ENCODE measurements at regions not wholly inside any gene's neighbourhood (a gene's known extent, or its start where the extent isn't known, plus 50 kb on each side); places are given as distances from the start of the nearest gene placed in this dataset.
A peak's percentile ranks its signal among the peaks of the same experiment; 100 is the strongest.

DNA sequence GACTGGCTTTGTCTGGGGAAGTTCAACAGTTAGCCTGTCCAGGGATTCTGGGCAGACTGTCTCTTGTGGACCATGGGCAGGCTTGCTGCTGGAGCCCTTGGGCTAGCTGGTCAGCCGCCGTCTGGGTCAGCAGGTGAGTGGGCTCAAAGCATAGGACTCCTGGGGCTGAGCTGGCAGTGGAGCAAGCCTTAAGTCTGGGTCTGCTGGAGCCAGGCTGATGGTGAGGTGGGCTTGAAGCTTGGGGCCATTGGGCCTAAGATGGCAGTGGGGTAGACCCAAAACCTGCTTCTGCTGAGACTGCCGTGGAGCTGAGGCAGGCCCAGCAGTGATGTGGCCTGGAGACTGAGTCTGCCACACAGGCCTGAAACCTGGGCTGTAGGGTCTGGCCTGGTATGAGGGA is 645.1 kb downstream of the RAPGEF2 start:
- no peaks in the 10 kb centered on the region for H3K36me3 Mint-ChIP-seq (ENCODE audit: insufficient read depth, unreplicated experiment)
- intact Hi-C loops (cut with micrococcal nuclease): no loop called here
- H3K9me3 Mint-ChIP-seq (ENCODE audit: unreplicated experiment): peaks cover 7% of the 10 kb centered on the region
- no TSS peak for BruUV-seq (replicated peaks)
- ChIA-PET CTCF (interaction anchor here (0.6 to 0.8 kb wide), 3 partner anchors 16 to 730 kb away, joined by 3 to 4 read pairs (median 3); no protein-coding TSS in a partner anchor), POLR2A (no interaction called here)
- H3K4me1 Mint-ChIP-seq (ENCODE audit: insufficient read depth, unreplicated experiment): no peaks in the 10 kb centered on the region
- no peak overlapping the region for H3K4me3 Mint-ChIP-seq (ENCODE audit: unreplicated experiment)
- no peak for DNase-seq (ENCODE audit: unreplicated experiment)
- TF ChIP-seq, protein P1, sequence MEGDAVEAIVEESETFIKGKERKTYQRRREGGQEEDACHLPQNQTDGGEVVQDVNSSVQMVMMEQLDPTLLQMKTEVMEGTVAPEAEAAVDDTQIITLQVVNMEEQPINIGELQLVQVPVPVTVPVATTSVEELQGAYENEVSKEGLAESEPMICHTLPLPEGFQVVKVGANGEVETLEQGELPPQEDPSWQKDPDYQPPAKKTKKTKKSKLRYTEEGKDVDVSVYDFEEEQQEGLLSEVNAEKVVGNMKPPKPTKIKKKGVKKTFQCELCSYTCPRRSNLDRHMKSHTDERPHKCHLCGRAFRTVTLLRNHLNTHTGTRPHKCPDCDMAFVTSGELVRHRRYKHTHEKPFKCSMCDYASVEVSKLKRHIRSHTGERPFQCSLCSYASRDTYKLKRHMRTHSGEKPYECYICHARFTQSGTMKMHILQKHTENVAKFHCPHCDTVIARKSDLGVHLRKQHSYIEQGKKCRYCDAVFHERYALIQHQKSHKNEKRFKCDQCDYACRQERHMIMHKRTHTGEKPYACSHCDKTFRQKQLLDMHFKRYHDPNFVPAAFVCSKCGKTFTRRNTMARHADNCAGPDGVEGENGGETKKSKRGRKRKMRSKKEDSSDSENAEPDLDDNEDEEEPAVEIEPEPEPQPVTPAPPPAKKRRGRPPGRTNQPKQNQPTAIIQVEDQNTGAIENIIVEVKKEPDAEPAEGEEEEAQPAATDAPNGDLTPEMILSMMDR (IDR thresholded peaks at IDR 0.05; ENCODE audit: unreplicated experiment): no peak
- peak overlapping the region; percentile 27 for H3K27ac Mint-ChIP-seq (ENCODE audit: low read depth, unreplicated experiment)
- H3K27me3 Mint-ChIP-seq (ENCODE audit: insufficient read depth, unreplicated experiment): no peaks in the 10 kb centered on the region

DNA sequence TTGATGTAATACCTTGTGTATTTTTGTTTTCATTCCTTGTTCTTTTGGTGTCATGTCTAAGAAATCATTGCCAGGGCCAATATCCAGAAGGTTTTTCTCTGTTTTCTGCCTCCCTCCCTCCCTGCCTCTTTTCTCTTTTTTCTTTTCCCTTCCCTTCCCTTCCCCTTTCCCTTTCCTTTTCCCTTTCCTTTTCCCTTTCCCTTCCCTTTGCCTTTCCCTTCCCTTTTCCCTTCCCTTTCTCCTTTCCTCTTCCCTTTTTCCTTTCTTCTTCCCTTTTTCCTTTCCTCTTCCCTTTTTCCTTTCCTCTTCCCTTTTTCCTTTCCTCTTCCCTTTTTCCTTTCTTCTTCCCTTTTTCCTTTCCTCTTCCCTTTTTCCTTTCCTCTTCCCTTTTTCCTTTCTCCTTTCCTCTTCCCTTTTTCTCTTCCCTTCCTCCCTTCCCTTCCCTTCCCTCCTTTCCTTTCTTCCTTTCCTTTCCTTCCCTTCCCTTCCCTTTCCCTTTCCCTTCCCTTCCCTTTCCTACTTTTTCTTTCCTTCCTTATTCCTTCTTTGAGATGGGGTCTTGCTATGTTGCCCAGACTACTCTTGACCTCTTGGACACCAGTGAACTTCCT is 646.1 kb downstream of the RAPGEF2 start:
- Mint-ChIP-seq H3K4me3 (ENCODE audit: unreplicated experiment) (no peak overlapping the region), H3K9me3 (ENCODE audit: unreplicated experiment) (peaks cover 15% of the 10 kb centered on the region), H3K27ac (ENCODE audit: low read depth, unreplicated experiment) (no peak overlapping the region), H3K27me3 (ENCODE audit: insufficient read depth, unreplicated experiment) (no peaks in the 10 kb centered on the region), H3K4me1 (ENCODE audit: insufficient read depth, unreplicated experiment) (no peaks in the 10 kb centered on the region), H3K36me3 (ENCODE audit: insufficient read depth, unreplicated experiment) (no peaks in the 10 kb centered on the region)
- ChIA-PET CTCF (interaction anchor here (0.7 kb wide), 1 partner anchor 1754 kb away, joined by 4 read pairs; no protein-coding TSS in a partner anchor), POLR2A (no interaction called here)
- DNase-seq (ENCODE audit: unreplicated experiment): no peak
- no TSS peak for BruUV-seq (replicated peaks)
- TF ChIP-seq, protein P1 (IDR thresholded peaks at IDR 0.05; ENCODE audit: unreplicated experiment): no peak
- intact Hi-C loops (cut with micrococcal nuclease): no loop called here

DNA sequence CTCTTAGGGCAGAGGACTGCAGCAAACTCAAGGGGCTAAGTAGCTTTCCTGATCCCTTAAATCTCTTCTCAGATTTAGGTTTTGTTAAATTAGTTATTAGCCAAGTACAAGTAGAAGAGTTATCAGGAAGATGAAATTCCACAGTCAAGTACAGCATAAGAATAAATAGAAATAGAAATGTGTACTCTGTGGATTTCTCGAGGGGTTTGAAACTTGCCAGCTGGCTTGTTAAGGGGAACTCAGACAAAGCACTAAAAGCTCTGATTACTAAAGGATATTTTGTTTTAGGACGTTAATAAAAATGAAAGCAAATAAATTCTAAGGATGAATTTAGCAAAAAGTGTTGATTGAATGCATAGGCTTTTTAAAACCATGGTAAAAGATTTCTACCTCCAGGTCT is 654.6 kb downstream of the RAPGEF2 start:
- Mint-ChIP-seq H3K27me3 (ENCODE audit: insufficient read depth, unreplicated experiment) (no peaks in the 10 kb centered on the region), H3K9me3 (ENCODE audit: unreplicated experiment) (peaks cover 15% of the 10 kb centered on the region), H3K4me1 (ENCODE audit: insufficient read depth, unreplicated experiment) (no peaks in the 10 kb centered on the region), H3K4me3 (ENCODE audit: unreplicated experiment) (no peak overlapping the region), H3K27ac (ENCODE audit: low read depth, unreplicated experiment) (no peak overlapping the region), H3K36me3 (ENCODE audit: insufficient read depth, unreplicated experiment) (no peaks in the 10 kb centered on the region)
- ChIA-PET POLR2A (no interaction called here), CTCF (interaction anchor here (0.5 kb wide), 1 partner anchor 1392 kb away, joined by 5 read pairs; no protein-coding TSS in a partner anchor)
- intact Hi-C loops (cut with micrococcal nuclease): no loop called here
- BruUV-seq (replicated peaks): no TSS peak
- TF ChIP-seq, protein P1 (IDR thresholded peaks at IDR 0.05; ENCODE audit: unreplicated experiment): no peak
- DNase-seq (ENCODE audit: unreplicated experiment): no peak

DNA sequence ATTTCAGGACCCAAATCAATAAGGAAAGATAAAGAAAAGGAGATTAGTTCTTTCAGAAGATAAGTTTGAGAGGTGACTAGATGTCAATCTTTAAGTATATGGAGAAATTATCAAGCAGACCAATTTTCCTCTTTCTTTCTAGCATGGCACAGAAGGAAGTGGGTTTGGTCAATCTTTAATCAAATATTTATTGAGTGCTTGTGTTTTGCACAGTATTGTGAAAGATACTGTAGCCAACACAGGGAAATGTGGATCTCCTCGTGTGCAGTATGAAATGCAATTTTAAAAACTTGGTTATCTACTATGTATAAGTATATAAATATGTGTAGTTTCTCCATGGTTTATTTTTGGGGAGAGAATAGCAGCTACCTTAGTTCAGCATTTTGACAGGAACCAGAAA is 655.2 kb downstream of the RAPGEF2 start:
- TF ChIP-seq, protein P1 (IDR thresholded peaks at IDR 0.05; ENCODE audit: unreplicated experiment): no peak
- Mint-ChIP-seq H3K27ac (ENCODE audit: low read depth, unreplicated experiment) (no peak overlapping the region), H3K9me3 (ENCODE audit: unreplicated experiment) (peaks cover 15% of the 10 kb centered on the region), H3K27me3 (ENCODE audit: insufficient read depth, unreplicated experiment) (no peaks in the 10 kb centered on the region), H3K4me3 (ENCODE audit: unreplicated experiment) (no peak overlapping the region), H3K36me3 (ENCODE audit: insufficient read depth, unreplicated experiment) (no peaks in the 10 kb centered on the region), H3K4me1 (ENCODE audit: insufficient read depth, unreplicated experiment) (no peaks in the 10 kb centered on the region)
- DNase-seq (ENCODE audit: unreplicated experiment): no peak
- ChIA-PET POLR2A (no interaction called here), CTCF (no interaction called here)
- BruUV-seq (replicated peaks): no TSS peak
- intact Hi-C loops (cut with micrococcal nuclease): no loop called here
